CD14-positive monocyte (primary cell): ENCODE measurements at regions not wholly inside any gene's neighbourhood (a gene's known extent, or its start where the extent isn't known, plus 50 kb on each side); places are given as distances from the start of the nearest gene placed in this dataset.

Experiments
- DNase-seq, 3 donors: peaks; one replicate each; pipeline ENCODE4 v3.0.0-alpha.2; 2011 to 2022
- H2AFZ ChIP-seq: 2 replicates; pipeline ENCODE4 v1.6.0; 2012; ENCODE audit warnings: mild to moderate bottlenecking, low read depth, low read length, inconsistent platforms; ENCODE audit not compliant: insufficient read depth, poor library complexity, severe bottlenecking
- H3K27ac ChIP-seq, 2 donors: 1 replicate in 1 of 2; 2 replicates in 1 of 2; pipeline ENCODE4 v1.5.1; 2012 to 2013; ENCODE audit warnings: low read length in 2 of 2, control low read depth in 1 of 2, inconsistent platforms in 1 of 2, low read depth in 1 of 2, mild to moderate bottlenecking in 1 of 2
- H3K27me3 ChIP-seq, 2 donors: one replicate each; pipeline versions ENCODE4 v1.6.0 to v1.6.1; 2011 to 2013; ENCODE audit warnings: low read length in 2 of 2; ENCODE audit not compliant: control insufficient read depth in 2 of 2, insufficient read depth in 2 of 2
- H3K36me3 ChIP-seq, 2 donors: replicated peaks in 1 of 2; 1 replicate in 1 of 2; 2 replicates in 1 of 2; pipeline versions ENCODE4 v1.5.1 to v1.6.1; 2012 to 2013; ENCODE audit warnings: low read length in 2 of 2, control low read depth in 1 of 2, inconsistent platforms in 1 of 2, mild to moderate bottlenecking in 1 of 2; ENCODE audit not compliant: insufficient read depth in 2 of 2, control insufficient read depth in 1 of 2
- H3K4me1 ChIP-seq, 2 donors: 1 replicate in 1 of 2; 2 replicates in 1 of 2; pipeline versions ENCODE4 v1.5.1 to v1.6.1; 2012 to 2013; ENCODE audit warnings: low read length in 2 of 2, control low read depth in 1 of 2, inconsistent platforms in 1 of 2, mild to moderate bottlenecking in 1 of 2, moderate library complexity in 1 of 2; ENCODE audit not compliant: insufficient read depth in 2 of 2, control insufficient read depth in 1 of 2
- H3K4me2 ChIP-seq: replicated peaks from 2 replicates; pipeline ENCODE3; 2012; ENCODE audit warnings: low read length, moderate library complexity, mild to moderate bottlenecking; ENCODE audit not compliant: poor library complexity, severe bottlenecking; ENCODE audit errors: extremely low read depth
- H3K4me3 ChIP-seq, 3 experiments: fragments of 200-600 bp in 1 of 3; sonication (generic) in 1 of 3; replicated peaks in 1 of 3; 1 replicate in 2 of 3; 2 replicates in 1 of 3; pipeline ENCODE4 v1.5.1; 2011 to 2013; ENCODE audit warnings: low read length in 3 of 3, mild to moderate bottlenecking in 3 of 3, control low read depth in 2 of 3, low read depth in 2 of 3, inconsistent platforms in 1 of 3, moderate library complexity in 1 of 3
- H3K79me2 ChIP-seq: 2 replicates; pipeline ENCODE4 v1.6.0; 2012; ENCODE audit warnings: mild to moderate bottlenecking, control low read depth, inconsistent platforms, low read length, moderate library complexity; ENCODE audit not compliant: insufficient read depth
- H3K9ac ChIP-seq: 2 replicates; pipeline ENCODE4 v1.6.0; 2017; ENCODE audit warnings: low read length, mild to moderate bottlenecking; ENCODE audit not compliant: insufficient read depth, poor library complexity, severe bottlenecking
- H3K9me3 ChIP-seq, 2 donors: replicated peaks in 1 of 2; 1 replicate in 1 of 2; 2 replicates in 1 of 2; pipeline versions ENCODE4 v1.5.1 to v1.6.1; 2012 to 2013; ENCODE audit warnings: low read length in 2 of 2, control low read depth in 1 of 2; ENCODE audit not compliant: control insufficient read depth in 1 of 2, insufficient read depth in 1 of 2
- H4K20me1 ChIP-seq: 2 replicates; pipeline ENCODE4 v1.6.0; 2012; ENCODE audit warnings: mild to moderate bottlenecking, low read length, control low read depth, moderate library complexity; ENCODE audit not compliant: insufficient read depth
- H3K27ac Mint-ChIP-seq, 7 donors: one replicate each; pipeline ENCODE4 v1.8.0; 2020; ENCODE audit warnings: mild to moderate bottlenecking in 7 of 7, mixed read lengths in 7 of 7, moderate library complexity in 6 of 7, inconsistent platforms in 2 of 7
- H3K27me3 Mint-ChIP-seq, 3 donors: one replicate each; pipeline ENCODE4 v1.8.0; 2021 to 2022; ENCODE audit warnings: low read depth in 3 of 3, mild to moderate bottlenecking in 3 of 3, mixed read lengths in 3 of 3, moderate library complexity in 3 of 3, inconsistent platforms in 1 of 3
- H3K36me3 Mint-ChIP-seq, 2 donors: one replicate each; pipeline ENCODE4 v1.8.0; 2020; ENCODE audit warnings: mixed read lengths in 2 of 2, inconsistent platforms in 1 of 2, mild to moderate bottlenecking in 1 of 2
- H3K4me1 Mint-ChIP-seq: one replicate; pipeline ENCODE4 v1.8.0; 2020; ENCODE audit warnings: mild to moderate bottlenecking, mixed read lengths
- H3K4me3 Mint-ChIP-seq, 2 donors: one replicate each; pipeline ENCODE4 v1.8.0; 2020; ENCODE audit warnings: mild to moderate bottlenecking in 2 of 2, mixed read lengths in 2 of 2, moderate library complexity in 1 of 2
- H3K9me3 Mint-ChIP-seq, 7 donors: one replicate each; pipeline ENCODE4 v1.8.0; 2020 to 2022; ENCODE audit warnings: mixed read lengths in 7 of 7, mild to moderate bottlenecking in 6 of 7, moderate library complexity in 6 of 7, inconsistent platforms in 2 of 7
- WGBS: methylation state at CpG from one replicate; pipeline ENCODE4 v1.1.5; 2013; ENCODE audit warnings: missing lambda C conversion rate; ENCODE audit not compliant: insufficient coverage; 5-methylcytosine and 5-hydroxymethylcytosine counted together
- intact Hi-C, 2 donors: fragments of 100-400 bp; cut with micrococcal nuclease; formaldehyde crosslinking; loops; one replicate each; pipeline versions ENCODE4 v1.15.0 to v1.15.1; 2023
- TF ChIP-seq, protein P1 (sequence below): fragments of 200-600 bp; IDR thresholded peaks from one replicate; pipeline ENCODE4 v1.8.0; 2022; ENCODE audit warnings: antibody characterized with exemption, mild to moderate bottlenecking

DNA sequence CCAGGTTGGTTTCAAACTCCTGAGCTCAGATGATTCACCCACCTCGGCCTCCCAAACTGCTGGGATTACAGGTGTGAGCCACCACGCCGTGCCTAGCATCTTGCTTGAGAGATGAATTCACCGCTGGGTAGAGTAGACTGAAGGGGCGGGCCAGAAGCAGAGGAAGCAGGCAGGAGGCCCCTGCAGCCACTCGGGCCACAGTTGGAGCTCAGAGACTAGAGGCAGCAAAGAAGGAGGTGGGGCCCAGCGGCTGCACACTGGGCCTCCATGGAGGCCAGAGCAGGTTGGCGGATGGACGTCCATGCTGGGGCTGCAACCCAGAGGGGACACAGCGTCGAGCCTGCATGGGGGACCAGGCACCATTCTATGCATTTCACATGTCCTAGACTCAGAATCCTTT lies 88.4 kb upstream of the FGF3 start:
- DNase-seq = no peak
- TF ChIP-seq, protein P1, sequence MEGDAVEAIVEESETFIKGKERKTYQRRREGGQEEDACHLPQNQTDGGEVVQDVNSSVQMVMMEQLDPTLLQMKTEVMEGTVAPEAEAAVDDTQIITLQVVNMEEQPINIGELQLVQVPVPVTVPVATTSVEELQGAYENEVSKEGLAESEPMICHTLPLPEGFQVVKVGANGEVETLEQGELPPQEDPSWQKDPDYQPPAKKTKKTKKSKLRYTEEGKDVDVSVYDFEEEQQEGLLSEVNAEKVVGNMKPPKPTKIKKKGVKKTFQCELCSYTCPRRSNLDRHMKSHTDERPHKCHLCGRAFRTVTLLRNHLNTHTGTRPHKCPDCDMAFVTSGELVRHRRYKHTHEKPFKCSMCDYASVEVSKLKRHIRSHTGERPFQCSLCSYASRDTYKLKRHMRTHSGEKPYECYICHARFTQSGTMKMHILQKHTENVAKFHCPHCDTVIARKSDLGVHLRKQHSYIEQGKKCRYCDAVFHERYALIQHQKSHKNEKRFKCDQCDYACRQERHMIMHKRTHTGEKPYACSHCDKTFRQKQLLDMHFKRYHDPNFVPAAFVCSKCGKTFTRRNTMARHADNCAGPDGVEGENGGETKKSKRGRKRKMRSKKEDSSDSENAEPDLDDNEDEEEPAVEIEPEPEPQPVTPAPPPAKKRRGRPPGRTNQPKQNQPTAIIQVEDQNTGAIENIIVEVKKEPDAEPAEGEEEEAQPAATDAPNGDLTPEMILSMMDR = no peak
- peaks cover 3 to 21% (median 14%) of the 10 kb centered on the region in 3 donors for H3K27me3 Mint-ChIP-seq
- Histone ChIP-seq H3K36me3 (no peaks in the 10 kb centered on the region), H3K4me2 (no peak overlapping the region), H3K27me3 (no peaks in the 10 kb centered on the region), H2AFZ (no peak overlapping the region), H3K27ac (no peak overlapping the region), H4K20me1 (no peaks in the 10 kb centered on the region), H3K9ac (no peak overlapping the region), H3K79me2 (no peaks in the 10 kb centered on the region), H3K9me3 (no peaks in the 10 kb centered on the region), H3K4me3 (no peak overlapping the region), H3K4me1 (no peaks in the 10 kb centered on the region)
- H3K36me3 Mint-ChIP-seq = no peaks in the 10 kb centered on the region
- H3K9me3 Mint-ChIP-seq = no peaks in the 10 kb centered on the region
- H3K4me3 Mint-ChIP-seq = no peak overlapping the region
- 95% methylated on average over 9 of the region's 11 CpGs for WGBS
- H3K4me1 Mint-ChIP-seq = no peaks in the 10 kb centered on the region
- intact Hi-C loops = no loop called here
- H3K27ac Mint-ChIP-seq = no peak overlapping the region

DNA sequence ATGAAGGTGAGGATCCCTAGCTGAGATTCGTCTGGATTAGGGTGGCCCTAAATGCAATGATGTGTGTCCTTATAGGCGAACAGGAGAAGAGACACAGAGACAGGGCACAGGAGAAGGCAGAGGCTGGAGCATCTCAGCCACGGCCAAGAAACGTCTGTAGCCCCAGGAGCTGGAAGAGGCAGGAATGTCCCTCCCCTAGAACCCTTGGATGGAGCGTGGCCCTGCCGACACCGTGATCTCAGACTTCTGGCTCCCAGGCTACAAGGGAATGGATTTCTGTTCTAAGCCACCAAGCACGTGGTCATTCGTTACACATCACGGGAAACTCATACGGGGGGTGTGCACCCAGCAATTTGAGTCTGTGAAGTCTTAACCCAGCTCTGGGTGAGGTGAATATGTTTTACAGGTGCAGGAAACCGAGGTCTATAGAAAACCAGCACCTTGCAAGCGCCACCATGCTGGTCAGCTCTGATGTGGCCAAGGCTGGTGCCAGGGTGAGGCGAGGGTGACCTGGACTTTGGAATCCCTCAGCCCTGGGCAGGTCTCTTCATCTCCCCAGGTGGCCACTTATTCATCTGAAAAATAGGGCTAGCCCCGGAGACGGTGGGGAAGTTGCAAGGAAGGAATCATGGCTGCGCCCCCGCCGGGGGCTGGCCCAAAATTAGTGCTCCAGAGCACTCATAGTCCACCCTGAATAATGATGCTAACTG lies 89.5 kb upstream of the FGF3 start:
- Mint-ChIP-seq H3K4me3 (no peak overlapping the region), H3K27ac (peak overlapping the region in 1 of 7 donors; percentile 72), H3K4me1 (no peaks in the 10 kb centered on the region), H3K9me3 (no peaks in the 10 kb centered on the region), H3K36me3 (no peaks in the 10 kb centered on the region), H3K27me3 (peaks cover 3 to 20% (median 11%) of the 10 kb centered on the region in 3 donors)
- Histone ChIP-seq H3K9me3 (no peaks in the 10 kb centered on the region), H3K4me3 (no peak overlapping the region), H3K79me2 (no peaks in the 10 kb centered on the region), H3K27me3 (no peaks in the 10 kb centered on the region), H4K20me1 (no peaks in the 10 kb centered on the region), H3K4me1 (no peaks in the 10 kb centered on the region), H3K9ac (no peak overlapping the region), H3K36me3 (no peaks in the 10 kb centered on the region), H3K4me2 (no peak overlapping the region), H3K27ac (no peak overlapping the region), H2AFZ (no peak overlapping the region)
- TF ChIP-seq, protein P1 = no peak
- 92% methylated on average over 14 of the region's 19 CpGs for WGBS
- DNase-seq = no peak
- intact Hi-C loops = no loop called here
